Activated T-cell treated with anti-CD3 and anti-CD28 coated beads, Interleukin-2, amount 50 U/mL, for 4 hours (primary cell): ENCODE measurements at regions not wholly inside any gene's neighbourhood (a gene's known extent, or its start where the extent isn't known, plus 50 kb on each side); places are given as distances from the start of the nearest gene placed in this dataset.
"Not testable (repeated sequence)": the region's sequence is repeated elsewhere in the genome, so short reads cannot be mapped to it uniquely, and the experiment has no call there.

ENCODE experiments used
- ATAC-seq, 2 donors: fragments of 200-7000 bp; cut with Tn5 transposase; one replicate each; pipeline ENCODE4 v1.10.0; 2021
- DNase-seq: peaks from one replicate; pipeline ENCODE4 v3.0.0-alpha.2; 2020
- H3K27me3 Mint-ChIP-seq: one replicate; pipeline ENCODE4 v1.8.0; 2021; ENCODE audit warnings: low read depth, mixed read lengths
- H3K36me3 Mint-ChIP-seq: one replicate; pipeline ENCODE4 v1.8.0; 2022; ENCODE audit warnings: mixed read lengths; ENCODE audit not compliant: insufficient read depth
- H3K4me1 Mint-ChIP-seq: one replicate; pipeline ENCODE4 v1.8.0; 2021; ENCODE audit warnings: low read depth, mixed read lengths
- H3K4me3 Mint-ChIP-seq: one replicate; pipeline ENCODE4 v1.8.0; 2021; ENCODE audit warnings: mild to moderate bottlenecking, moderate library complexity, mixed read lengths
- H3K9me3 Mint-ChIP-seq: one replicate; pipeline ENCODE4 v1.8.0; 2021; ENCODE audit warnings: mixed read lengths

DNA sequence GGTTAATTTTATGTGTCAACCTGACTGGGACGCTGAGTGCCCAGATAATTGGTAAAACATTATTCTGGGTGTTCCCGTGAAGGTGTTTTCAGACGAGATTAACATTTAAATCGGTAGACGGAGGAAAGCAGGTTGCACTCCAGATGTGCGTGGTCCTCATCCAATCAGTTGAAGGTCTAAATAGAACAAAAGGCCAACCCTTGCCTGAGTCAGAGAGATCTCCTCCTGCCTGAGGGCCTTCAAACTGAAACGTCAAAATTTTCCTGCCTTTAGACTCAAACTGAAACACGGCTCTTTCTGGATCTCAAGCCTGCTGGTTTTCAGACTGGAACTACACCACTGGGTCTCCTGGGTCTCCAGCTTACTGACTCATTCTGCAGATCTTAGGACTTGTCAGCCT lies 70.9 kb downstream of the NPIPA5 start:
- not testable (repeated sequence) for DNase-seq, H3K4me1 Mint-ChIP-seq, H3K36me3 Mint-ChIP-seq, ATAC-seq, H3K4me3 Mint-ChIP-seq, H3K27me3 Mint-ChIP-seq, H3K9me3 Mint-ChIP-seq

- H3K9me3 Mint-ChIP-seq, H3K27me3 Mint-ChIP-seq, H3K36me3 Mint-ChIP-seq, H3K4me3 Mint-ChIP-seq, H3K4me1 Mint-ChIP-seq, ATAC-seq, DNase-seq: not testable (repeated sequence)
Measured at GRCh38 chr16:15305889-15306288, 72.2 kb downstream of the NPIPA5 start.

DNA sequence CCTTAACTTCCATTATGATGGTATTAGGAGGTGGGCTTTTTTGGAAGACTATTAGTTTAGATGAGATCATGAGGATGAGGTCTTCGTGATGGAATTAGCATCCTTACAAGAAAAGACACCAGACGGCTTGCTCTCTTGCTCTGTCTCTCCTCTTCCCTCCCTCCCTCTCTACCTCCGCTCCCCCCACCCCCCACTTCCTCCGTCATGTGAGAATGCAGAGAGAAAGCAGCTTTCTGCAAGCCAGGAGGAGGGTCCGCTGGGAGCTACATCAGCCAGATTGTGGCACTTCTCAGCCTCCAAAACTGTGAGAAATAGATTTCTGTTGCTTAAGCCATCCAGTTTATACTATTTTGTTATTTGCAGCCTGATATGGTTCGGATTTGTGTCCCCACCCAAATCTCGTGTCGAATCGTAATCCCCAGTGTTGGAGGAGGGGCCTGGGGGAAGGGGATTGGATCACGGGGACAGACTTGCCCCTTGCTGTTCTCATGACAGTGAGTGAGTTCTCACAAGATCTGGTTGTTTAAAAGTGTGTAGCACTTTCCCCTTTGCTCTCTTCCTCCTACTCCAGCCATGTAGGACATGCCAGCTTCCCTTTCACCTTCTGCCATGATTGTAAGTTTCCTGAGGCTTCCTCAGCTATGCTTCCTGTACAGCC lies 74.3 kb downstream of the NPIPA5 start:
- not testable (repeated sequence) for H3K9me3 Mint-ChIP-seq, H3K36me3 Mint-ChIP-seq, ATAC-seq, H3K4me1 Mint-ChIP-seq, H3K27me3 Mint-ChIP-seq, H3K4me3 Mint-ChIP-seq, DNase-seq

DNA sequence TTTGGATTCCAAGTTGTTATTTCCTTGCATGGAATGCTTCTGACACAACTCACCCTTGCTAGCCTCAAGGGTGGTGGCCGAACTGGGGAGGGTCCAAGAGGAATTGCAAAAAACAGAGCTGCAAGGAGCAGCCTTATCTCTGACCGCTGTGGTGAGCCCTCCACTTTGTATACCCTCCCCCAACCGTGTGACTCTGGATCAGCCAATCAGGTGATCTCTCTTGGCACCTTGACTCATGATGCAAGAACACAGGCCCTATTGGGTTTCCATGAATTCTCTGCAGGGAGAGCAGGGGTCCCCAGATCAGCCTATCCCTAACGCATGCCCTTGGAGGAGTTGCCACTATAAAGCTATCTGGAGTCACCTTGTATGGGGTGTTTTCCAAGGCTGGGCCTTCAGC lies 81.0 kb downstream of the NPIPA5 start:
- not testable (repeated sequence) for DNase-seq, H3K4me1 Mint-ChIP-seq, H3K9me3 Mint-ChIP-seq, ATAC-seq, H3K36me3 Mint-ChIP-seq, H3K4me3 Mint-ChIP-seq, H3K27me3 Mint-ChIP-seq

- H3K9me3 Mint-ChIP-seq, DNase-seq: not testable (repeated sequence)
Measured at GRCh38 chr16:15274796-15275195, 103.3 kb downstream of the NPIPA5 start.

GRCh38 chr16:15273964-15274363 lies 104.1 kb downstream of the NPIPA5 start:
- H3K4me3 Mint-ChIP-seq, H3K27me3 Mint-ChIP-seq, ATAC-seq, H3K36me3 Mint-ChIP-seq, H3K4me1 Mint-ChIP-seq, H3K9me3 Mint-ChIP-seq, DNase-seq: not testable (repeated sequence)

More at GRCh38 chr16:15274796-15275195, 103.3 kb downstream of the NPIPA5 start:
- H3K36me3 Mint-ChIP-seq, H3K4me1 Mint-ChIP-seq, H3K27me3 Mint-ChIP-seq, H3K4me3 Mint-ChIP-seq, ATAC-seq: not testable (repeated sequence)

GRCh38 chr16:15266941-15267340 lies 111.2 kb downstream of the NPIPA5 start:
- not testable (repeated sequence) for DNase-seq, H3K4me1 Mint-ChIP-seq, ATAC-seq, H3K36me3 Mint-ChIP-seq, H3K27me3 Mint-ChIP-seq, H3K9me3 Mint-ChIP-seq, H3K4me3 Mint-ChIP-seq

- DNase-seq, result not testable (repeated sequence)
Measured at GRCh38 chr16:15262212-15262611, 115.9 kb downstream of the NPIPA5 start.

GRCh38 chr16:15247971-15248370 lies 130.1 kb downstream of the NPIPA5 start:
- not testable (repeated sequence) for H3K27me3 Mint-ChIP-seq, H3K36me3 Mint-ChIP-seq, H3K4me1 Mint-ChIP-seq, H3K9me3 Mint-ChIP-seq, H3K4me3 Mint-ChIP-seq, DNase-seq, ATAC-seq

More at GRCh38 chr16:15262212-15262611, 115.9 kb downstream of the NPIPA5 start:
- H3K36me3 Mint-ChIP-seq, H3K9me3 Mint-ChIP-seq, ATAC-seq, H3K27me3 Mint-ChIP-seq, H3K4me1 Mint-ChIP-seq, H3K4me3 Mint-ChIP-seq: not testable (repeated sequence)

- H3K27me3 Mint-ChIP-seq, H3K9me3 Mint-ChIP-seq, ATAC-seq: not testable (repeated sequence)
Measured at GRCh38 chr16:15236674-15237323, 141.3 kb downstream of the NPIPA5 start.

DNA sequence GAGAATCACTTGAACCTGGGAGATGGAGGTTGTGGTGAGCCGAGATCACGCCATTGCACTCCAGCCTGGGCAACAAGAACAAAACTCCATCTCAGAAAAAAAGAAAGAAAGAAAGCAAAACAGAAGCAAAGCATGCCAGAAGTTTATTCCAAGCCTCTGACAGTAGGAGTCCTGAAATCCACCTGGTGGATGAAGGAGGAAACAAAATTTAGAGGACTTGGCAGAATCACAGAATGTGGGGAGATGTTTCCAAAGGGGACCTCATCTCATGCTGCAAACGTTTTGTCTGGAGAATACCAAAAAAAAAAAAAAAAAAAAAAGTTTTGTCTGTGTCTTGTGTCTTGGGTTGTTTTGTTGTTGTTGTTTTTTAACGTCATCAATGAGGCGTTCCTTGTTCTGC lies 141.1 kb upstream of the RRN3 start:
- H3K4me1 Mint-ChIP-seq, H3K36me3 Mint-ChIP-seq, H3K9me3 Mint-ChIP-seq, H3K4me3 Mint-ChIP-seq, DNase-seq, H3K27me3 Mint-ChIP-seq, ATAC-seq: not testable (repeated sequence)

More at GRCh38 chr16:15236674-15237323, 141.3 kb downstream of the NPIPA5 start:
- not testable (repeated sequence) for H3K4me1 Mint-ChIP-seq, H3K4me3 Mint-ChIP-seq, DNase-seq, H3K36me3 Mint-ChIP-seq

DNA sequence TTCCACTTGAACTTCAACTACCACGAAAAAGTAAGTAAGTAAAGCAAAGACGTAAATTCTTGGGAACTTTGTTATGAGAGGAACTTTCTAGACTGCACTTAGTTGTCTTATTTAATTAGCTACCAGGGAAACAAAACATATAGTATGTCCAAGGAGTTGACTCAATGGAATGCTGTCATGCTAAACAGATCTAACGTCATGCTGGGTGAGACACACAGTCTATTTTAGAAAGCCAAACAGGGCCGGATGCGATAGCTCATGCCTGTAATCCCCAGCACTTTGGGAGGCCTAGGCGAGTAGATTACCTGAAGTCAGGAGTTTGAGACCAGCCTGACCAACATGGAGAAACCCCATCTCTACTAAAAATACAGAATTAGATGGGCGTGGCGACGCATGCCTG lies 140.6 kb upstream of the RRN3 start:
- not testable (repeated sequence) for H3K36me3 Mint-ChIP-seq, H3K4me3 Mint-ChIP-seq, H3K4me1 Mint-ChIP-seq, H3K9me3 Mint-ChIP-seq, ATAC-seq, H3K27me3 Mint-ChIP-seq, DNase-seq

DNA sequence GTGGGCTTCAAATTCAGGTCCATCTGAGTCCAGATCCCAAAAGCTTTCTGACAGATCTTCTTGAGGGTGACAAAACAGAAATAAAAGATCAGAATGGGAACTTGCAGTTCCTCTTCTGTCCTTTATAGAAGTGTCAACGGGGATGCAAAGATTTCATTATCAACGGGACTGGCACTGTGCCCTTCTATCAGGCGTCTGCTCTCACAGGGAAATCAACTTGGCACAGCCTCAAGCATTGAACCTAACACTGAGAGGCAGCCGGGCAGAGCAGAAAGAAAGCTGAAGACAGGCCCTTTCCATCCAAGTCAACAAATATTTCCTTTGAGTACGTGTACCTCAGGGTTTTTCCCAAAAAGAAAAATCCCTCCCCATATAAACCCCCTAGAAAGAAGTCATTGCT lies 136.4 kb upstream of the RRN3 start:
- ATAC-seq, DNase-seq, H3K27me3 Mint-ChIP-seq, H3K4me1 Mint-ChIP-seq, H3K36me3 Mint-ChIP-seq, H3K4me3 Mint-ChIP-seq, H3K9me3 Mint-ChIP-seq: not testable (repeated sequence)

- H3K27me3 Mint-ChIP-seq, H3K4me1 Mint-ChIP-seq, H3K9me3 Mint-ChIP-seq, H3K4me3 Mint-ChIP-seq, DNase-seq, H3K36me3 Mint-ChIP-seq, ATAC-seq: not testable (repeated sequence)
Measured at GRCh38 chr16:15229661-15230060, 135.6 kb upstream of the RRN3 start.

DNA sequence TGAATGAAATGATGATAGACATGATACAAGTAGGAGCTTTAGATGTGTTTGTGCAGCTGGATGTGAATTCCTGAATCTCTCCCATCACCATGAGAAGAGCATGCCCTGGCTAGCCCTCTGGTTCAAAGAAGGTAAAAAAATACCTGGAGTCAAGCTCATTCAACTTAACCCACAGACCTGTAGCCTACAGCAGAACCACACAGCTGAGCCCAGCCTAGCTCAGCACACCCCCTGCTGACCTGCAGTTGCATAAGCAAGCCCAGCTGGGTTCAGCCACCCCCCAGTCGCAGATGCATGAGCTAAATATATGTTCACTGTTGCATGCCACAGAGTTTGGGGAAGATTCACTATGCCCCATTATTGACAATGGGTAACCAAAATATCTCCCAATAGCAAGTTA lies 130.6 kb upstream of the RRN3 start:
- not testable (repeated sequence) for ATAC-seq, H3K36me3 Mint-ChIP-seq, DNase-seq

More for the DNA sequence above, 130.6 kb upstream of the RRN3 start:
- H3K4me1 Mint-ChIP-seq, H3K4me3 Mint-ChIP-seq, H3K27me3 Mint-ChIP-seq, H3K9me3 Mint-ChIP-seq: not testable (repeated sequence)
